Uterus (tissue), 2 donors: ENCODE measurements at regions not wholly inside any gene's neighbourhood (a gene's known extent, or its start where the extent isn't known, plus 50 kb on each side); places are given as distances from the start of the nearest gene placed in this dataset.

Source experiments
- POLR2A ChIP-seq, 2 donors: fragments of 450-650 bp; IDR thresholded peaks; one replicate each; pipeline ENCODE4 v1.6.1; 2016; ENCODE audit warnings: antibody characterized with exemption in 2 of 2, mild to moderate bottlenecking in 1 of 2, moderate library complexity in 1 of 2
- TF ChIP-seq, protein P1 (sequence below), 4 experiments: fragments of 200-600 bp in 2 of 4; fragments of 450-650 bp in 2 of 4; sonication (generic) in 2 of 4; IDR thresholded peaks; one replicate each; pipeline ENCODE4 v1.5.1; 2016 to 2019; ENCODE audit warnings: antibody characterized with exemption in 4 of 4, mild to moderate bottlenecking in 2 of 4, moderate library complexity in 1 of 4

DNA sequence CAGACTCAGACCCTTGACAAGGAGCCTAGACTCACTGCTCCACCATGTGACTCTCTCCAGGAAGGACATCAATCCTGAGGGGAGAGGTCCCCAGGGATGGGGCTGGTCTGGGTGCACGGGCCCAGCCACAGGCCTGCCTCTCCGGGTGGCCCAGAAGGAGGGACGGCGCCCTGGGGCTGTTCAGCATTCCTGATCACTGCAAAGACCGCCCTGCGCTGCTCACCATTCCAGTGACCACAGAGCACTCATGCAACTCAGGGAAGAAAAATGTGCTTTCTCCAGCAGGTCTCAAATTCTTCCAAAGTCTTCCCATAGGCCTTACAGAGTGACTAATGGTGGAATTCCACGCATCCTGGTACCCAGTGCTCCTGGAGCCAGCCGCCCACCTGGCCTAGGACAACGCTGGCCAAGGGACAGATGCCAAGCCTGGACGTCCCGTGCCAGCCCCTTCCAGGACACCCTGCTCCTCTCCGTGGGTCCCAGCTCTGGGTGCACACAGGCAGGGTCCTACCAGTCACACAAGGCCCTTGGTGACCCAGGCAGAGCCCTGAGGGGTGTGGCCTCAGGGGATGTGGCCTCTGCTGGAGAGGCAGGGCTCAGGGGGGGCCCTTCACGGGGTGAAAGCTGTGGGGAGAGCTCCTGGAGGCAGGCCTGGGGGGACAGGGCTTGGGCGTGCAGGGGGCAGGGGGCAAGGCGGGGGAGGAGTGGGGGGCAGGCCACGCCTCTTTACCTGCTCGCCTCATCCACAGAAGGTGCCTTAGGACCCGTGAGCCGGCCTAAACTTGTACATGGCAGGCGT, 178.8 kb downstream of the IGLL1 start:
- TF ChIP-seq, protein P1, sequence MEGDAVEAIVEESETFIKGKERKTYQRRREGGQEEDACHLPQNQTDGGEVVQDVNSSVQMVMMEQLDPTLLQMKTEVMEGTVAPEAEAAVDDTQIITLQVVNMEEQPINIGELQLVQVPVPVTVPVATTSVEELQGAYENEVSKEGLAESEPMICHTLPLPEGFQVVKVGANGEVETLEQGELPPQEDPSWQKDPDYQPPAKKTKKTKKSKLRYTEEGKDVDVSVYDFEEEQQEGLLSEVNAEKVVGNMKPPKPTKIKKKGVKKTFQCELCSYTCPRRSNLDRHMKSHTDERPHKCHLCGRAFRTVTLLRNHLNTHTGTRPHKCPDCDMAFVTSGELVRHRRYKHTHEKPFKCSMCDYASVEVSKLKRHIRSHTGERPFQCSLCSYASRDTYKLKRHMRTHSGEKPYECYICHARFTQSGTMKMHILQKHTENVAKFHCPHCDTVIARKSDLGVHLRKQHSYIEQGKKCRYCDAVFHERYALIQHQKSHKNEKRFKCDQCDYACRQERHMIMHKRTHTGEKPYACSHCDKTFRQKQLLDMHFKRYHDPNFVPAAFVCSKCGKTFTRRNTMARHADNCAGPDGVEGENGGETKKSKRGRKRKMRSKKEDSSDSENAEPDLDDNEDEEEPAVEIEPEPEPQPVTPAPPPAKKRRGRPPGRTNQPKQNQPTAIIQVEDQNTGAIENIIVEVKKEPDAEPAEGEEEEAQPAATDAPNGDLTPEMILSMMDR (IDR thresholded peaks at IDR 0.05), result no peak
- TF ChIP-seq POLR2A (IDR thresholded peaks at IDR 0.05), result no peak
